DMS79 (cell line): ENCODE measurements at regions not wholly inside any gene's neighbourhood (a gene's known extent, or its start where the extent isn't known, plus 50 kb on each side); places are given as distances from the start of the nearest gene placed in this dataset.

Source experiments
- DNase-seq: peaks from one replicate; lab custom pipeline; 2025; lab: John Stamatoyannopoulos, UW

GRCh38 chr4:153850533-153851280, 61.8 kb upstream of the SFRP2 start:
- no peak for DNase-seq

DNA sequence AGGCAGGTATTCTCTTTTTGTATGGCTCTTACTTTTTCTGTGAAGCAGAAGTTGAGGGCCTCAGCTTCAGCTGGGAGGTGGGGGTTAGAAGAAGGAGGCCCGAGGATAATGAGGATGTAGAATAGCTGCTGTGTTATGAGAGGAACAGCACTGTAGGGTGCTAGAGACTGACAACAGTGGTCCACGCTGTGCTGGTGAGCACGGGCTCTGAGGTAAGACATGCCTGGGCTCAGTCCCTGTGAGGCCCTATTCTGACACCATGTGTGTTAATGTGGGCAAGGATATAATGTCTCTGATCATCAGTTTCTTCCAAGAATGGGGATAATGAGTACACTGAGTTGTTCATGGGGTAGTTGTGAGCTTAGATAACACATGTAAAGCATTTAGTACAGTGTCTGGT, 55.3 kb upstream of the SFRP2 start:
- no peak for DNase-seq
